Fibroblast of lung (primary cell): ENCODE measurements at regions not wholly inside any gene's neighbourhood (a gene's known extent, or its start where the extent isn't known, plus 50 kb on each side); places are given as distances from the start of the nearest gene placed in this dataset.

ENCODE experiments used
- DNase-seq, 2 donors: peaks; one replicate each; pipeline versions ENCODE4 v3.0.0 to v3.0.0-alpha.2; 2010; ENCODE audit warnings: low read depth in 2 of 2
- H2AFZ ChIP-seq: 2 replicates; pipeline ENCODE4 v1.5.1; 2012; ENCODE audit warnings: low read length, control low read depth, inconsistent platforms
- H3K27ac ChIP-seq: 2 replicates; pipeline ENCODE4 v1.5.1; 2011; ENCODE audit warnings: low read length, control low read depth; ENCODE audit not compliant: insufficient read depth
- H3K27me3 ChIP-seq: 2 replicates; pipeline ENCODE4 v1.5.1; 2011; ENCODE audit warnings: mild to moderate bottlenecking, low read length; ENCODE audit not compliant: control insufficient read depth, insufficient read depth
- H3K36me3 ChIP-seq: 2 replicates; pipeline ENCODE4 v1.5.1; 2011; ENCODE audit warnings: low read length; ENCODE audit not compliant: control insufficient read depth, insufficient read depth
- H3K4me1 ChIP-seq: 2 replicates; pipeline ENCODE4 v1.5.1; 2011; ENCODE audit warnings: low read length; ENCODE audit not compliant: control insufficient read depth, insufficient read depth; ENCODE audit errors: extremely low read depth
- H3K4me2 ChIP-seq: 2 replicates; pipeline ENCODE4 v1.5.1; 2011; ENCODE audit warnings: low read length, control low read depth; ENCODE audit not compliant: insufficient read depth; ENCODE audit errors: extremely low read depth
- H3K4me3 ChIP-seq, 4 experiments: fragments of 200-600 bp in 1 of 4; sonication (generic) in 1 of 4; replicated peaks in 1 of 4; 2 replicates each; pipeline ENCODE4 v1.5.1; 2011 to 2016; ENCODE audit warnings: low read length in 4 of 4, low read depth in 3 of 4, mild to moderate bottlenecking in 3 of 4, control low read depth in 2 of 4, inconsistent platforms in 1 of 4, mixed read lengths in 1 of 4; ENCODE audit not compliant: insufficient read depth in 1 of 4; ENCODE audit errors: control extremely low read depth in 1 of 4
- H3K79me2 ChIP-seq: 2 replicates; pipeline ENCODE4 v1.5.1; 2012; ENCODE audit warnings: mild to moderate bottlenecking, low read length, inconsistent platforms; ENCODE audit not compliant: control insufficient read depth, insufficient read depth
- H3K9ac ChIP-seq: 2 replicates; pipeline ENCODE4 v1.5.1; 2011; ENCODE audit warnings: mild to moderate bottlenecking, low read length, control low read depth; ENCODE audit not compliant: insufficient read depth
- H3K9me3 ChIP-seq: 2 replicates; pipeline ENCODE4 v1.5.1; 2012; ENCODE audit warnings: low read depth, low read length; ENCODE audit not compliant: control insufficient read depth, insufficient read depth
- H4K20me1 ChIP-seq: 2 replicates; pipeline ENCODE4 v1.5.1; 2011; ENCODE audit warnings: low read length; ENCODE audit not compliant: control insufficient read depth, insufficient read depth; ENCODE audit errors: extremely low read depth
- EZH2 ChIP-seq: IDR thresholded peaks from 2 replicates; pipeline ENCODE4 v1.5.1; 2012; ENCODE audit warnings: low read length, control low read depth, mild to moderate bottlenecking; ENCODE audit errors: missing control alignments
- TF ChIP-seq, protein P1 (sequence below), 2 donors: IDR thresholded peaks in 1 of 2; conservative IDR thresholded peaks in 1 of 2; 1 replicate in 1 of 2; 2 replicates in 1 of 2; pipeline ENCODE4 v1.5.1; 2011 to 2012; ENCODE audit warnings: low read length in 2 of 2, control low read depth in 1 of 2, inconsistent platforms in 1 of 2, low read depth in 1 of 2, mild to moderate bottlenecking in 1 of 2

DNA sequence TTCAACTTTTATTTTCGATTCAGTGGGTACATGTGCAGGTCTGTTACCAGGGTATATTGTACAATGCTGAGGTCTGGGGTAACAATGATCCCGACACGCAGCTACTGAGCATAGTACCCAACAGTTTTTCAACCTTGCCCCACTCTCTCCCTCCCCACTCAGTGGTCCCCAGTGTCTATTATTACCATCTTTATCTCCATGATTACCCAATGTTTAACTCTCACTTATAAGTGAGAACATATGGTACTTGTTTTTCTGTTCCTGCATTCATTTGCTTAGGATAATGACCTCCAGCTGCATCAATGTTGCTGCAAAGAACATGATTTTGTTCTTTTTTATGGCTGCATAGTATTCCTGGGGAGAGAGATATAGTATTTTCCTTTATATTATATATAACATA, 75.7 kb upstream of the EPHB3 start:
- Histone ChIP-seq H4K20me1 (no peaks in the 10 kb centered on the region), H3K27me3 (peaks cover 32% of the 10 kb centered on the region), H3K4me1 (no peaks in the 10 kb centered on the region), H3K9me3 (no peaks in the 10 kb centered on the region), H3K27ac (no peak overlapping the region), H3K4me3 (no peak overlapping the region), H3K4me2 (no peak overlapping the region), H3K9ac (no peak overlapping the region), H2AFZ (no peak overlapping the region), H3K36me3 (no peaks in the 10 kb centered on the region), H3K79me2 (no peaks in the 10 kb centered on the region)
- no peak for DNase-seq
- TF ChIP-seq, protein P1, sequence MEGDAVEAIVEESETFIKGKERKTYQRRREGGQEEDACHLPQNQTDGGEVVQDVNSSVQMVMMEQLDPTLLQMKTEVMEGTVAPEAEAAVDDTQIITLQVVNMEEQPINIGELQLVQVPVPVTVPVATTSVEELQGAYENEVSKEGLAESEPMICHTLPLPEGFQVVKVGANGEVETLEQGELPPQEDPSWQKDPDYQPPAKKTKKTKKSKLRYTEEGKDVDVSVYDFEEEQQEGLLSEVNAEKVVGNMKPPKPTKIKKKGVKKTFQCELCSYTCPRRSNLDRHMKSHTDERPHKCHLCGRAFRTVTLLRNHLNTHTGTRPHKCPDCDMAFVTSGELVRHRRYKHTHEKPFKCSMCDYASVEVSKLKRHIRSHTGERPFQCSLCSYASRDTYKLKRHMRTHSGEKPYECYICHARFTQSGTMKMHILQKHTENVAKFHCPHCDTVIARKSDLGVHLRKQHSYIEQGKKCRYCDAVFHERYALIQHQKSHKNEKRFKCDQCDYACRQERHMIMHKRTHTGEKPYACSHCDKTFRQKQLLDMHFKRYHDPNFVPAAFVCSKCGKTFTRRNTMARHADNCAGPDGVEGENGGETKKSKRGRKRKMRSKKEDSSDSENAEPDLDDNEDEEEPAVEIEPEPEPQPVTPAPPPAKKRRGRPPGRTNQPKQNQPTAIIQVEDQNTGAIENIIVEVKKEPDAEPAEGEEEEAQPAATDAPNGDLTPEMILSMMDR (conservative IDR thresholded peaks at IDR 0.05 in 1 of 2, IDR thresholded peaks at IDR 0.05 in 1 of 2; ENCODE audit: low read depth in 1 of 2, low read length in 2 of 2), result no peak
- no peak for TF ChIP-seq EZH2

- no peak overlapping the region for H3K4me2 ChIP-seq
- TF ChIP-seq, protein P1 (conservative IDR thresholded peaks at IDR 0.05 in 1 of 2, IDR thresholded peaks at IDR 0.05 in 1 of 2; ENCODE audit: low read depth in 1 of 2, low read length in 2 of 2), result no peak
- TF ChIP-seq EZH2, result no peak
- no peaks in the 10 kb centered on the region for H3K9me3 ChIP-seq
- H4K20me1 ChIP-seq, result no peaks in the 10 kb centered on the region
- no peaks in the 10 kb centered on the region for H3K79me2 ChIP-seq
- no peak overlapping the region for H3K4me3 ChIP-seq
- H3K36me3 ChIP-seq, result no peaks in the 10 kb centered on the region
- no peaks in the 10 kb centered on the region for H3K4me1 ChIP-seq
- no peak overlapping the region for H2AFZ ChIP-seq
- peaks cover 34% of the 10 kb centered on the region for H3K27me3 ChIP-seq
- no peak overlapping the region for H3K9ac ChIP-seq
- no peak for DNase-seq
- H3K27ac ChIP-seq, result no peak overlapping the region
These were observed 75.0 kb upstream of the EPHB3 start for GRCh38 chr3:184486614-184487013.

- peaks cover 48% of the 10 kb centered on the region for H3K27me3 ChIP-seq
- no peak overlapping the region for H3K4me2 ChIP-seq
- H3K27ac ChIP-seq, result no peak overlapping the region
- H2AFZ ChIP-seq, result no peak overlapping the region
- no peak overlapping the region for H3K4me3 ChIP-seq
- no peaks in the 10 kb centered on the region for H3K79me2 ChIP-seq
- TF ChIP-seq EZH2, result no peak
- TF ChIP-seq, protein P1 (conservative IDR thresholded peaks at IDR 0.05 in 1 of 2, IDR thresholded peaks at IDR 0.05 in 1 of 2; ENCODE audit: low read depth in 1 of 2, low read length in 2 of 2), result no peak
- no peak overlapping the region for H3K9ac ChIP-seq
- no peak for DNase-seq
- no peaks in the 10 kb centered on the region for H3K4me1 ChIP-seq
- no peaks in the 10 kb centered on the region for H3K36me3 ChIP-seq
- H3K9me3 ChIP-seq, result no peaks in the 10 kb centered on the region
- H4K20me1 ChIP-seq, result no peaks in the 10 kb centered on the region
These were observed 73.0 kb upstream of the EPHB3 start for GRCh38 chr3:184488577-184488976.
